ENCODE measurements at regions not wholly inside any gene's neighbourhood (a gene's known extent, or its start where the extent isn't known, plus 50 kb on each side); places are given as distances from the start of the nearest gene placed in this dataset.
A peak's percentile ranks its signal among the peaks of the same experiment; 100 is the strongest.
"Not testable (repeated sequence)": the region's sequence is repeated elsewhere in the genome, so short reads cannot be mapped to it uniquely, and the experiment has no call there.

DNA sequence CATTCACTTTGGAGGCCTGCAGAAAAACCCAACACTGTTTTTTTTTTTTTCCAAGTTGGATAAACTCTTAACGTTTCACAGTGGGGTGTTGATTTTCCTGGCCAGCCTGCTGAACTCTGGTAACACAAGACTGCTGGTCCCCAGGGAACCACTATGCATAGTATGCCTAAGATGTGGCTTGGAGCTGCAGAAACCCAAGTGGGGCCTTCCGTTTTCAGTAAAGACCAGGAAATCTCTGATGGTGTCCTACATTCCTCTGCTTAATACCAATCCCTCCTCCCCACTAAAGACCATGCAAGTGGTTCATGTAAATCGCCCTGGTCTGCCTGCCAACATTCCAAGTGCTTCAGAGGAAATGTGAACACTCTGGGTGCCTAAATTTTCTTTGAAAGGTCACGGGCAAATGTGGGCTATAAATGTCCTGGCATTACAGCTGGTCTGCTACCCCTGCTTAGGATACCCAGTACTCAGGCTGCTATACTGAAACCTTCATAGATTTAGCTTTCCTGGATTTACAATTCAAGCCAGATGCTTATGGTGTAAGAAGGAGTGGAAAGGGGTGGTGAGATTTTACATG is 615.4 kb downstream of the MAFB start:
- peak; percentile 10 to 17 for DNase-seq (ENCODE audit: low read depth in 2 of 2)

DNA sequence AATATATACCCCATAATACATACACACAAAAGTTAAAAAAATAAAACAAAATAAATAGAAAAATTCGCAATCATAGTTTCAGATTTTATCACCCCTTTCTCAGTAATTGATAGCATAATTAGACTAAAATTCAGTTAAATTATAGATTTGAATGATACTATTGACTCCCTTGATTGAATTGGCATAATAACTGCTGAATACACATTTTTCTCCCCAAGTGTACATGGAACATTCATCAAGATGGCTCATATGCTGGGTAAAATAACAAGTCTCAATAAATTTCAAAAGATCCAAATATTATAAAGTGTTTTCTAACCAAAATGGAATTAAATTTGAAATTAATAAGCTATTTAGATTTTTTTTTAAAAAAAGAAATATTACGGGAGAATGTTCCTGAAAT is 616.1 kb downstream of the MAFB start:
- no peak for DNase-seq (ENCODE audit: low read depth in 2 of 2)

DNA sequence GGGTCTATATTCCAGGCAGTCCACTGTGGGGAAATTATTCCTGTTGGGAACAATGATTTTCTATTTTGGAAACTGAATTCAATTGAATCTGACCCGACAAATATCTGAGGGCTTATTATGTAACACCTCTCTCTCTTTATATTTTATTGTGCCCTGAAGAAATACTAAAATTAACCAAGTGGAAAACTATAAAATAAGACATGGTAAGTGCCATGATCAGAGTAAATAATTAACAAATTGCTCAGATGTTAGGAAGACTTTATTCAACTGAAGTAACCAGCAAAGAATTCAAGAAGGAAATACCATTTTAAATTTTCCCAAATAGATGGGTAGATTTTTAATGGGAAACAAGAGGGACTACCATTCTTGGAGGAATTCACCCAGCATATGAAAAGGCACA is 632.9 kb downstream of the MAFB start:
- DNase-seq (ENCODE audit: low read depth in 2 of 2), result no peak

DNA sequence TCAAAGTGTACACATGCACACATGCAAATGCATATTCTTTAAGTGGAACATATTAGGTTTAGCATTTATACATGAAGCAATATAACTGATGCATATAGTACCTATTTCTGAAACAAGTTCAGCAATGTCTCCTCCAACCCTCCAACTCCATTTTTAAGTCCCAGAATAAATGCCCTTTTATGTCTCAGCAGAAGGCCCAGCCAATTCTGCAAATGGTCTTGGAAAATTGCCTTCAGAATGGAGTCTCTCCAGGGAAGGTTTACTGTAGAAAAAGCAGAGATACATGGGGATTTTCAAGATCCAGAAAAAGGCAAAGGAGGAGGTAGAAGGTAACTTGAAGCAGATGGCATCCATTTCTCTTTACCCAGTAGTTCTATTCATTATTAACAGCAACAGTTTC is 633.3 kb downstream of the MAFB start:
- no peak for DNase-seq (ENCODE audit: low read depth in 2 of 2)

DNA sequence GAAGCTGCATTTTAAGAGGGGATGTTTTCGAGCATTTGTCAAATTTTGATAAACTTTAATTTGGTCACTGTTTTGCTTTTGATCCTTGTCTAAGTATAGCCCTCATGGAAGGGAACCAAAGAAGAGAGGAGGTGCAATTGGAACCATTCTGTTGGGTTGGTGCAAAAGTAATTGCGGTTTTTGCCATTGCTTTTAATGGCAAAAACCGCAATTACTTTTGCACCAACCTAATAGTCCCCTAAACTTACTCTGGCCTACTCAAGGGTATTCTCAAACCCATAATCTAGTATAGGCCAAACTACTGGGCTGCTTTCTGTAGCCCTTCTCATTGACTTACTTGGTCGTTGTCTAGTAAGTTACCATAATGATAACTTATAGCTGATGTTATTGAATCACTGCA is 634.7 kb downstream of the MAFB start:
- DNase-seq (ENCODE audit: low read depth in 2 of 2), result no peak

- DNase-seq (ENCODE audit: low read depth in 2 of 2), result no peak
These were observed 638.4 kb downstream of the MAFB start for GRCh38 chr20:40050596-40050995.

DNA sequence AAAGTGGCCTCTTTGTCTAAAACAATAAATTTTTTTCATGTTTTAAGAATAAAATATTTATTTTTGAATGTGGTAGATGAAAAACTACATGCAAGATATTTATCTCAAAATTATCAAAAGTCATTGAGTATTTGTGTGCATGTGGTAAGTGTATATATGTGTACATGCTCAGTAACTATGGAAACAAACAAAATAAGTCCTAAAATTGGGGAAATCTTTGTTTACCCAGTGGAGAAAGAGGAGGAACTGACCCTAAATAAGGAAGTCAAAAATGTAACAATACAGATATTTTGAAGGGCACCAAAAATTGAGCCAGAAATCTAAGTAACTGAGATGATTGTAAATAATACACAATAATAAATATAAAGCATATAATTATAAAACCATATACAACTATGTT is 639.2 kb downstream of the MAFB start:
- DNase-seq (ENCODE audit: low read depth in 2 of 2), result no peak

DNA sequence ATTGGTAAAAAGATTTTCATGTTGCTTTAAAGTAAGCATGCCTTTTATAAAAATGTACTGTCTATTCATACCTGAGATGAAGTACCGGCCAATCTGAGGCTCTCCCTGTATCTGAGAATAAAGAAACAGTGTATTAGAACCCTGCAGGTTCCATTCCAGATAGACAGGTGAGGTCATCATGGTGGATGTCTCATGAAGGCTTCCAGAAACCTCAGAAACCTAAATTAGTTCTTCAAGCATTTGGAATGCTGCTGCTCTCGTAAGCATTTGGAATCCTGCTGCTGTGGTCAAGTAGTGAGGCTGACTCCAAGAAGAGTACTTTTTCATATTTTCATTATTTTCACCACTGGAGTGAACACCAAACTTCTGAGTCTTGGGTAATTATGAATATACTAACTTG is 642.3 kb downstream of the MAFB start:
- DNase-seq (ENCODE audit: low read depth in 2 of 2), result no peak

DNA sequence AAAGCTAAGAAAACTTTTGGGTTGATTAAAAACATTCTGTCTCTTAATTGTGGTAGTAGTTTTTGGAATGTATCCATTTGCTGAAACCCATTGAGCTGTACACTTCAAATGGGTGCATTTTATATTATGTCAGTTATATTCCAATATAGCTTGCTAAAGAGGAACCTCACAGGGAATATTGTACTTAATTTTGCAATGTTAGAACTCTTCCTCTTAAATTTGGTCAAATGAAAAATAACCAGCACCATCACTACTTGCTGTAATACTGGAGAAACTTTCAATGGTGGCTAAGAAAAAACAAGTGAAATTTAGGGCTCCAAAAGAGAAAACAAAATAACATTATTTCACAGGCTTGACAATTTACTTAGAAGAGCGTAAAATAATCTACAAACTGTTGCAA is 651.5 kb downstream of the MAFB start:
- no peak for DNase-seq (ENCODE audit: low read depth in 2 of 2)

DNA sequence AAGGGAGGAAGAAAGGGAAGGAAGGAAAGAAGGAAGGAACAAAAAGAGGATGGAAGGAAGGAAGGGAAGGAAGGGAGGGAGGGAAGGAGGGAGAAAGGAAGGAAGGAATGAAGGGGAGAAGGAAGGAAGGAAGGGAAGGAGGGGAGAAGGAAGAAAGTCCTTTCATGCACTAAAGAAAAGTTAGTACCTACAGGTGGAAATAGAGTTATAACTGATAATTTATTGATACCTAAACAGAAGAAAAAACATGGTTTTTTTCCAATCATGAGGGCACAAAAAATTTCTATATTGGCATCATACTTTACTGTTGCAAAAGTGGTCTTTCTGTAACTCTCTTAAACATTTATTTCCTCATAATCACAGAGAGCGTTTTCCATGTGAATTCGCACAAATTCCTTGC is 659.4 kb downstream of the MAFB start:
- DNase-seq (ENCODE audit: low read depth in 2 of 2), result no peak

- no peak for DNase-seq (ENCODE audit: low read depth in 2 of 2)
These were observed 669.5 kb downstream of the MAFB start for GRCh38 chr20:40019510-40019909.

DNA sequence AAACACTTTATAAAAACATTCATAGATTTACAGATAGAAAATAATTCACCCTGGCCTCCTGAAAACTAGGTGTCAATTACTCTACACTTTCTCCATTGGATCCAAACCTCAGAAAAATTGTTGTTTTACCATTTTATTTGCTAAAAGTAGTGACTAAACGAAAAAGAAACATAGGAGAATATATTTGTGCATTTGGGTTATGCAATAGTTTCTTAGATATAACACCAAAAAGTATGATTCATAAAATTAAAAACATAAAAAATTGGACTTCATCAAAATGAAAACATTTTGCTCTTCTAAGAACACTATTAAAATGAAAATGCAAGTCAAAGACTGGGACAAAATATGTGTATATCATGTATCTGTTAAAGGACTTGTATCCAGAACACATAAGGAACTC is 671.3 kb downstream of the MAFB start:
- no peak for DNase-seq (ENCODE audit: low read depth in 2 of 2)

DNA sequence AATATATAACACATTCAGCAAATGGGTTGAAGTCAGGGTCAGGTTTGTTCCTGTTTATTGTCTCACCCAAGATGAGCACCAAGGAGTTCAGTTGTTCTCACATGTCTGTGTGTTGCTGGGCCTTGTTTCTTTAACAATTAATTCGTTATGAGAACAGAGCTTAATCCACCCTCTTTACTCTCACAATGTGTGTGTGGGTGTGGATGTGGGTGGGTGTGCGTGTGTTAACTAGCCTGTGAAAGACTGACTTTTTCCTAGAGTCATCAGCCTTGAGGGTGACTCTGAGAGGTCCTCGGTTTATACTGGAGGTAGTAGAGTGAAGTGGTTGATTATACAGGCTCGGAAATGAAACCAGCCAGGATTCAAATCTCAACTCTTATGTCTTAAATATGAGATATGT is 672.1 kb downstream of the MAFB start:
- DNase-seq (ENCODE audit: low read depth in 2 of 2), result no peak

DNA sequence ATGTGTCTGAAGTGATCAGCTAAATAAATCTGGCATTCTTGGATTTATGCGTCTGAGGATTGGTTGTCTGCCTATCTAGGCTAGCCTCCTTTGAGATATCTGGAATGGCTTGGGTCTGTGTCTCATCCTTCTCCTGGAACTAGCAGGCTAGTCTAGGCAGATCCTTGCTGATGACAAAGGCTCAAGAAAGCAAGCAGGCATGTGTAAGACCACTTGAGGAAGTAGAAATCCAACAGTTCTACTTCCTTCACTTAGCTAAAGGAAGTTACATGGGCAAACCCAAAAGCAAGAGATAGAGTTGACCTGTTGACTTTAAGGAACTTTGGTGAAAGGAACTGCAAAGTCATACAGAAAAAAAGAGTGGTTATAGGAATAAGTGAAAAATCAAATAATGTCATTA is 672.6 kb downstream of the MAFB start:
- DNase-seq (ENCODE audit: low read depth in 2 of 2), result no peak

DNA sequence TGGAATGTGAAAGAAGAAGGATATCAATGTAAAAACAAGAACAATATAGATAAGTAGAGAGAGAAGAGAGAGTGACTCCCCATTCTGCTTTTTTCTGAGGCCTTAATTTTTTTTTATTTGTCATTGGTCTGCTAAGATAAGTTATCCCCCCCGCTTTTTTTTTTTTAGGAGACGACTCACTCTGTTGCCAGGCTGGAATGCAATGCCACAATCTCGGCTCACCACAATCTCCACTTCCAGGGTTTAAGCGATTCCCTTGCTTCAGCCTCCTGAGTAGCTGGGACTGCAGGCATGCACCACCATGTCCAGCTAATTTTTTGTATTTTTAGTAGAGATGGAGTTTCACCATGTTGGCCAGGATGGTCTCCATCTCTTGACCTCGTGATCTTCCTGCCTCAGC is 677.0 kb downstream of the MAFB start:
- not testable (repeated sequence) for DNase-seq (ENCODE audit: low read depth in 2 of 2)

- peak in 1 of 2 experiments; percentile 2 for DNase-seq (ENCODE audit: low read depth in 2 of 2)
These were observed 678.6 kb downstream of the MAFB start for GRCh38 chr20:40010483-40010882.

GRCh38 chr20:40009542-40009941 is 679.5 kb downstream of the MAFB start:
- peak; percentile 60 to 66 for DNase-seq (ENCODE audit: low read depth in 2 of 2)

DNA sequence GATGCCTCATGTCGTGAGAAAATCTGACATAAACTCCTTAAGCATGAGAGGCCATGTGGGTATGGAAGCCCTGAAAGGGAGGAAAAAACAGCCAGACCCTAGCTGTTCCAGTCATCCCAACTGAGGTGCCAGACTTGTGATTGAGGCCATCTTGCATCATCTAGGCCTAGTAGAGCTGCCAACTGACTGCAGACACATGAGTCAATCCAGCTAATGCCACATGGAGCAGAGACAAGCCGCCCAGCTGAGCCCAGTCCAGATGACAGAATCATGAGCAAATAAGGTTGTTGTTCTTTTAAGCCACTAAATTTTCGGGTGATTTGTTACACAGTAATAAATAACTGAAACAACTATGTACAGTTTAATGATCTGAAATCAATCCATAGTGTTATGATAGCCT is 680.9 kb downstream of the MAFB start:
- DNase-seq (ENCODE audit: low read depth in 2 of 2), result no peak

DNA sequence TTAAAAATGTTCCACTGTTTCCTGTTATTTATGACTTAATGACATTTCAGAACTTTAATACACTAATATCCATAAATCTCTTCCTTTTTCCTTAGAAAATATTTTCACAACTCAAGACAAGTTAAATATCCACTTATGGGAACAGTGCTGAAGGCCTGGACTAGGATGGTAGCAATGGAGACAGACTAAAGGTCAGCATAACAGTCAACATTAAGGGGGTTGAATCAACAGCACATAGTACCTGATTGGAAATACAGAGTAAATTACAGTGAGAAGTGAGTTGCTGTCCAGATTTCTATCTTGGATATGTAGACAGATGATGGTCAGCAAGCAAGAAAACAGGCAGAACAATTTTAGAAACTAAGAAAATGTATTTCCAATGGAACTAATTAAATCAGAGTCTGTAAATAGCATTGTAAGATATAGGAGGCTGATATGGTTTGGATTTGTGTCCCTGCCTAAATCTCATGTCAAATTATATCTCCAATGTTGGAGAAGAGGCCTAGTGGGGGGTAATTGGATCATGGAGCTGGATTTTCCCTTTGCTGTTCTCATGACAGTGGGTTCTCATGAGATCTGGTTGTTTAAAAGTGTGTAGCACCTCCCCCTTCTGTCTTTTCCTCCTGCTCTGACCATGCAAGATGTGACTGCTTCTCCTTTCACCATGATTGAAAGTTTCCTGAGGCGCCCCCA is 682.7 kb downstream of the MAFB start:
- DNase-seq (ENCODE audit: low read depth in 2 of 2), result no peak

DNA sequence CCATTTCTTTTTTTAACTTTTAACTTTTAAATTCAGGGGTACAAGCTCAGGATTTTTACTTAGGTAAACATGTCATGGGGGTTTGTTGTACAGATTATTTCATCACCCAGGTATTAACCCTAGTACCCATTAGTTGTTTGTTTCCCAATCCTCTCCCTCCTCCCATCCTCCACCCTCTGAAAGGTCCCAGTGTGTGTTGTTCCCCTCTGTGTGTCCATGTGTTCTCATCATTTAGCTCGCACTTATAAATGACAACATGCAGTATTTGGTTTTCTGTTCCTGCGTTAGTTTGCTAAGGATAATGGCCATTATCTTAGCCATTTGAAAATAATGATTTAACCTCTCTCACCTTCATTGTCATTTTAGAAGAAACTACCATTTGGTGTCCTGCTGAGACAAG is 684.9 kb downstream of the MAFB start:
- DNase-seq (ENCODE audit: low read depth in 2 of 2), result not testable (repeated sequence)

DNA sequence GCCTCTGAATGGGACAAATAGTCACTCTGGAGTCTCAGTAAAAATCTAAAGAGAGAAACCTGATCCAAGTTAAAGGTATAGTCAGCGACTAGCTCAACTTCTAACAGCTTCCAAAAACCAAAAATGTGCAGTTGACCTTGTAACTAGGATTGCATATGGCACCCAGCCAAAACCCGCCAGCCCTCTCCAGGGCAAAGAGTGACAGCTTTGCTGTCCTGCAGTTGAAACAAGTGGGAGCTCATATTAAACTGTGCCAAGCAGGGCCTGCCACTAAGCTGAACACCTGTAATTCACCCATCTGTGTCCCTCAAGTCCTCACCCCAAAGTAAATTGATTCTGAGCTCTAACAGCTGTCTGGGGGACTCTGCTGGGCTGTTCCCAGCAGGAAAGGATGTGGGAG is 695.3 kb downstream of the MAFB start:
- DNase-seq (ENCODE audit: low read depth in 2 of 2), result no peak

DNA sequence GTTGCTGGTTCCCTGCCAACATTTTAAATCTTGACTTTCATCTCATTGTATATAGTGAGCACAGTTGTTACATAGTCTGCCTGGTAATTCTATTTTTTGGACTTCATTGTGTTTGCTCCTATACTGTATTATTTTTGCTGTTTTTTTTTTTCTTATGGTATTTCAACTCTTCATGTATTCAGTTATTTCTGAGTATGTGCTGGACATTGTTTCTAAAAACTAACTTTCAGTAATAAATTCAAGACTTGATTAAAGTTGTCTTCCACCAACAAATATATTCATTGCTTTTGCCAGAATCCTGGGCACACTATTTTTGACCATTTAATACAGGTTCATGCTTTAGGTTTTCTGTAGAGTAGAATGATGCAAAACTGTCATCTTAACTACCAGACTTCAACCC is 698.3 kb downstream of the MAFB start:
- DNase-seq (ENCODE audit: low read depth in 2 of 2), result no peak

- no peak for DNase-seq (ENCODE audit: low read depth in 2 of 2)
These were observed 700.0 kb downstream of the MAFB start for GRCh38 chr20:39988991-39989390.

All from fibroblast of skin of left quadriceps (primary cell).